ENCODE measurements at regions not wholly inside any gene's neighbourhood (a gene's known extent, or its start where the extent isn't known, plus 50 kb on each side); places are given as distances from the start of the nearest gene placed in this dataset.

- TF ChIP-seq POLR2A (IDR thresholded peaks at IDR 0.05) (no peak), CTCF (IDR thresholded peaks at IDR 0.05) (no peak)
Observed at GRCh38 chr2:221680548-221680947, 108.4 kb upstream of the EPHA4 start.
